ENCODE measurements at regions not wholly inside any gene's neighbourhood (a gene's known extent, or its start where the extent isn't known, plus 50 kb on each side); places are given as distances from the start of the nearest gene placed in this dataset.

DNA sequence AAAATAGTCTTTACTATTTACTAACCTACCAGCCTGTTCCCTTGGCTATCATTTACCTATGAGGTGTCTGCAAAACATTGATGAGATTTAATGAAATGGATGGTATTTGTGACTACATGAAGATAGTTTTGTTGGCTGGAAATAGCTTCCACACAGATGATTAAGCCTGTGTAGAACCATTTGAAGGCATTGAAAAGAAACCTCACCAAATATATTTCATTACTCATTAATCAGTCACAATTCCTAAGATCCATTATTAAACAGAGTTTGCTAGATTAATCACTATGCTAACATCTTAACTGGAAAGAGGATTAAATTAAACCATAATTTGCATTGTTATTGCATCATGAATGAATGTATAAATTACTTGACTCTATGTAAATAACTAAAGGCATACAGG lies 560.3 kb downstream of the BMP2 start:
- H3K27me3 ChIP-seq (ENCODE audit: control insufficient read depth, extremely low read depth, insufficient read depth, low read length) = no peaks in the 10 kb centered on the region
- no peaks in the 10 kb centered on the region for H3K79me2 ChIP-seq (ENCODE audit: control insufficient read depth, insufficient read depth, low read length)
- dilution Hi-C loops (cut with MboI; ENCODE audit: extremely low pct_ligation_motif_present, low sequenced_read_pairs) = no loop called here
- H3K36me3 ChIP-seq (ENCODE audit: control insufficient read depth in 2 of 2, extremely low read depth in 1 of 2, insufficient read depth in 2 of 2, low read length in 2 of 2) = no peaks in the 10 kb centered on the region
- no peaks in the 10 kb centered on the region for H3K9me1 ChIP-seq (ENCODE audit: control insufficient read depth, extremely low read depth, insufficient read depth, low read length)
- no peak overlapping the region for H2AFZ ChIP-seq (ENCODE audit: control insufficient read depth, low read length)
- H4K20me1 ChIP-seq (ENCODE audit: control insufficient read depth, extremely low read depth, insufficient read depth, low read length) = no peaks in the 10 kb centered on the region
- no peak for DNase-seq (ENCODE audit: low read depth, low spot score)
- no peak for FAIRE-seq
- H3K9ac ChIP-seq (ENCODE audit: control insufficient read depth, extremely low read depth, insufficient read depth, low read length) = no peak overlapping the region
- H3K9me3 ChIP-seq (ENCODE audit: control insufficient read depth, low read depth, low read length) = no peaks in the 10 kb centered on the region
- TF ChIP-seq EZH2 (IDR thresholded peaks at IDR 0.05; ENCODE audit: low read length) = no peak
- TF ChIP-seq, protein P1, sequence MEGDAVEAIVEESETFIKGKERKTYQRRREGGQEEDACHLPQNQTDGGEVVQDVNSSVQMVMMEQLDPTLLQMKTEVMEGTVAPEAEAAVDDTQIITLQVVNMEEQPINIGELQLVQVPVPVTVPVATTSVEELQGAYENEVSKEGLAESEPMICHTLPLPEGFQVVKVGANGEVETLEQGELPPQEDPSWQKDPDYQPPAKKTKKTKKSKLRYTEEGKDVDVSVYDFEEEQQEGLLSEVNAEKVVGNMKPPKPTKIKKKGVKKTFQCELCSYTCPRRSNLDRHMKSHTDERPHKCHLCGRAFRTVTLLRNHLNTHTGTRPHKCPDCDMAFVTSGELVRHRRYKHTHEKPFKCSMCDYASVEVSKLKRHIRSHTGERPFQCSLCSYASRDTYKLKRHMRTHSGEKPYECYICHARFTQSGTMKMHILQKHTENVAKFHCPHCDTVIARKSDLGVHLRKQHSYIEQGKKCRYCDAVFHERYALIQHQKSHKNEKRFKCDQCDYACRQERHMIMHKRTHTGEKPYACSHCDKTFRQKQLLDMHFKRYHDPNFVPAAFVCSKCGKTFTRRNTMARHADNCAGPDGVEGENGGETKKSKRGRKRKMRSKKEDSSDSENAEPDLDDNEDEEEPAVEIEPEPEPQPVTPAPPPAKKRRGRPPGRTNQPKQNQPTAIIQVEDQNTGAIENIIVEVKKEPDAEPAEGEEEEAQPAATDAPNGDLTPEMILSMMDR (optimal IDR thresholded peaks at IDR 0.05 in 1 of 3, IDR thresholded peaks at IDR 0.05 in 1 of 3, conservative IDR thresholded peaks at IDR 0.05 in 1 of 3; ENCODE audit: extremely low read depth in 1 of 3, insufficient read depth in 2 of 3, low read length in 3 of 3) = no peak
- H3K4me2 ChIP-seq (ENCODE audit: control insufficient read depth, extremely low read depth, insufficient read depth, low read depth, low read length) = no peak overlapping the region
- H3K4me3 ChIP-seq (ENCODE audit: control insufficient read depth in 2 of 3, extremely low read depth in 1 of 3, insufficient read depth in 2 of 3, low read depth in 1 of 3, low read length in 3 of 3) = no peak overlapping the region
- no peak overlapping the region for H3K27ac ChIP-seq (ENCODE audit: control insufficient read depth, insufficient read depth, low read length)
- no peaks in the 10 kb centered on the region for H3K4me1 ChIP-seq (ENCODE audit: control insufficient read depth, extremely low read depth, insufficient read depth, low read length)

GRCh38 chr20:7330850-7331249 lies 563.4 kb downstream of the BMP2 start:
- Histone ChIP-seq H3K9me3 (ENCODE audit: control insufficient read depth, low read depth, low read length) (no peaks in the 10 kb centered on the region), H3K4me2 (ENCODE audit: control insufficient read depth, extremely low read depth, insufficient read depth, low read depth, low read length) (no peak overlapping the region), H3K4me1 (ENCODE audit: control insufficient read depth, extremely low read depth, insufficient read depth, low read length) (no peaks in the 10 kb centered on the region), H3K9me1 (ENCODE audit: control insufficient read depth, extremely low read depth, insufficient read depth, low read length) (no peaks in the 10 kb centered on the region), H3K4me3 (ENCODE audit: control insufficient read depth in 2 of 3, extremely low read depth in 1 of 3, insufficient read depth in 2 of 3, low read depth in 1 of 3, low read length in 3 of 3) (no peak overlapping the region), H3K36me3 (ENCODE audit: control insufficient read depth in 2 of 2, extremely low read depth in 1 of 2, insufficient read depth in 2 of 2, low read length in 2 of 2) (no peaks in the 10 kb centered on the region), H3K27me3 (ENCODE audit: control insufficient read depth, extremely low read depth, insufficient read depth, low read length) (no peaks in the 10 kb centered on the region), H2AFZ (ENCODE audit: control insufficient read depth, low read length) (no peak overlapping the region), H3K9ac (ENCODE audit: control insufficient read depth, extremely low read depth, insufficient read depth, low read length) (no peak overlapping the region), H4K20me1 (ENCODE audit: control insufficient read depth, extremely low read depth, insufficient read depth, low read length) (no peaks in the 10 kb centered on the region), H3K27ac (ENCODE audit: control insufficient read depth, insufficient read depth, low read length) (no peak overlapping the region), H3K79me2 (ENCODE audit: control insufficient read depth, insufficient read depth, low read length) (no peaks in the 10 kb centered on the region)
- DNase-seq (ENCODE audit: low read depth, low spot score) = no peak
- no peak for FAIRE-seq
- no peak for TF ChIP-seq EZH2 (IDR thresholded peaks at IDR 0.05; ENCODE audit: low read length)
- TF ChIP-seq, protein P1 (optimal IDR thresholded peaks at IDR 0.05 in 1 of 3, IDR thresholded peaks at IDR 0.05 in 1 of 3, conservative IDR thresholded peaks at IDR 0.05 in 1 of 3; ENCODE audit: extremely low read depth in 1 of 3, insufficient read depth in 2 of 3, low read length in 3 of 3) = no peak
- dilution Hi-C loops (cut with MboI; ENCODE audit: extremely low pct_ligation_motif_present, low sequenced_read_pairs) = no loop called here

Data from keratinocyte (primary cell).